Lower lobe of right lung (tissue), 2 donors: ENCODE measurements at regions not wholly inside any gene's neighbourhood (a gene's known extent, or its start where the extent isn't known, plus 50 kb on each side); places are given as distances from the start of the nearest gene placed in this dataset.

Experiments
- ATAC-seq, 2 donors: fragments of 200-7000 bp; cut with Tn5 transposase; one replicate each; pipeline ENCODE4 v1.9.1; 2020 to 2022; ENCODE audit warnings: mild to moderate bottlenecking in 2 of 2, moderate library complexity in 2 of 2
- DNase-seq: peaks from one replicate; pipeline ENCODE4 v3.0.0-alpha.2; 2020
- H3K27ac ChIP-seq: fragments of 200-600 bp; one replicate; pipeline ENCODE4 v1.8.0; 2022
- H3K27me3 ChIP-seq: fragments of 200-600 bp; one replicate; pipeline ENCODE4 v1.8.0; 2022; ENCODE audit warnings: low read depth
- H3K36me3 ChIP-seq: fragments of 200-600 bp; one replicate; pipeline ENCODE4 v1.8.0; 2022; ENCODE audit warnings: mild to moderate bottlenecking
- H3K4me1 ChIP-seq: fragments of 200-600 bp; one replicate; pipeline ENCODE4 v1.8.0; 2022
- H3K4me3 ChIP-seq: fragments of 200-600 bp; one replicate; pipeline ENCODE4 v1.8.0; 2022; ENCODE audit warnings: mild to moderate bottlenecking
- H3K9me3 ChIP-seq: fragments of 200-600 bp; one replicate; pipeline ENCODE4 v1.8.0; 2022
- intact Hi-C: fragments of 100-400 bp; cut with DNase I; formaldehyde crosslinking; loops from one replicate; pipeline ENCODE4 v1.11.0; 2022
- TF ChIP-seq, protein P1 (sequence below): fragments of 200-600 bp; IDR thresholded peaks from one replicate; pipeline ENCODE4 v1.8.0; 2022; ENCODE audit warnings: antibody characterized with exemption, mild to moderate bottlenecking
- donor health status: DM: no; HTN: yes; CAD: no; lungs with severe emphysema.

GRCh38 chrX:129099207-129099606 lies 424.1 kb downstream of the SMARCA1 start:
- no peak for DNase-seq
- H3K4me1 ChIP-seq: no peaks in the 10 kb centered on the region
- no peak for ATAC-seq
- H3K27ac ChIP-seq: no peak overlapping the region
- H3K36me3 ChIP-seq: no peaks in the 10 kb centered on the region
- no peaks in the 10 kb centered on the region for H3K9me3 ChIP-seq
- intact Hi-C loops: no loop called here
- no peak overlapping the region for H3K4me3 ChIP-seq
- no peaks in the 10 kb centered on the region for H3K27me3 ChIP-seq
- TF ChIP-seq, protein P1, sequence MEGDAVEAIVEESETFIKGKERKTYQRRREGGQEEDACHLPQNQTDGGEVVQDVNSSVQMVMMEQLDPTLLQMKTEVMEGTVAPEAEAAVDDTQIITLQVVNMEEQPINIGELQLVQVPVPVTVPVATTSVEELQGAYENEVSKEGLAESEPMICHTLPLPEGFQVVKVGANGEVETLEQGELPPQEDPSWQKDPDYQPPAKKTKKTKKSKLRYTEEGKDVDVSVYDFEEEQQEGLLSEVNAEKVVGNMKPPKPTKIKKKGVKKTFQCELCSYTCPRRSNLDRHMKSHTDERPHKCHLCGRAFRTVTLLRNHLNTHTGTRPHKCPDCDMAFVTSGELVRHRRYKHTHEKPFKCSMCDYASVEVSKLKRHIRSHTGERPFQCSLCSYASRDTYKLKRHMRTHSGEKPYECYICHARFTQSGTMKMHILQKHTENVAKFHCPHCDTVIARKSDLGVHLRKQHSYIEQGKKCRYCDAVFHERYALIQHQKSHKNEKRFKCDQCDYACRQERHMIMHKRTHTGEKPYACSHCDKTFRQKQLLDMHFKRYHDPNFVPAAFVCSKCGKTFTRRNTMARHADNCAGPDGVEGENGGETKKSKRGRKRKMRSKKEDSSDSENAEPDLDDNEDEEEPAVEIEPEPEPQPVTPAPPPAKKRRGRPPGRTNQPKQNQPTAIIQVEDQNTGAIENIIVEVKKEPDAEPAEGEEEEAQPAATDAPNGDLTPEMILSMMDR: no peak

DNA sequence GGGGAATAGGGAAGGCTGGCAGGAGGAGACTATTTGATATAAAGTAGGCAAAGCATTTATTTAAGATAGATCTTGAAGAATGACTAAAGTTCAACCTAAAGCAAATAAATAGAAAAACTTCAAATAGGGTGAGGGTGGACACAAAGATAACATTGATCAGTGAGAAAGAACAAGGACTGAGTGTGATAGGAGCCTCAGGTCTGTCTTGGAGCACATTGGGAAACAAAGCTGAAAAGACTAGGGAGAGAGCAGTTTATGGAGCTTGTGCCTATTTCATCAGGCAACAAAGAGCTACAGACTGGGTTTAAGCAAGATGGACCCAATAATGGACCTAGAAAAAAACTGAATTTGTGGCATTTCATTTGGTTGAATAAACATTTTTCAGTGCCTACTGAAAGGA lies 425.6 kb downstream of the SMARCA1 start:
- DNase-seq (no peak), ATAC-seq (no peak)
- no peaks in the 10 kb centered on the region for H3K36me3 ChIP-seq
- no peaks in the 10 kb centered on the region for H3K4me1 ChIP-seq
- intact Hi-C loops: no loop called here
- H3K27ac ChIP-seq: no peak overlapping the region
- H3K9me3 ChIP-seq: no peaks in the 10 kb centered on the region
- no peak overlapping the region for H3K4me3 ChIP-seq
- TF ChIP-seq, protein P1: no peak
- no peaks in the 10 kb centered on the region for H3K27me3 ChIP-seq

- no peaks in the 10 kb centered on the region for H3K36me3 ChIP-seq
- TF ChIP-seq, protein P1: no peak
- DNase-seq: no peak
- H3K27me3 ChIP-seq: no peaks in the 10 kb centered on the region
- intact Hi-C loops: no loop called here
- H3K9me3 ChIP-seq: no peaks in the 10 kb centered on the region
- no peak for ATAC-seq
- no peak overlapping the region for H3K27ac ChIP-seq
- H3K4me1 ChIP-seq: no peaks in the 10 kb centered on the region
- no peak overlapping the region for H3K4me3 ChIP-seq
Measured at GRCh38 chrX:129093706-129094105, 429.6 kb downstream of the SMARCA1 start.

GRCh38 chrX:129092757-129093156 lies 430.5 kb downstream of the SMARCA1 start:
- H3K27me3 ChIP-seq: no peaks in the 10 kb centered on the region
- no peaks in the 10 kb centered on the region for H3K4me1 ChIP-seq
- H3K27ac ChIP-seq: no peak overlapping the region
- ATAC-seq (no peak), DNase-seq (no peak)
- H3K36me3 ChIP-seq: no peaks in the 10 kb centered on the region
- intact Hi-C loops: no loop called here
- TF ChIP-seq, protein P1: no peak
- no peak overlapping the region for H3K4me3 ChIP-seq
- no peaks in the 10 kb centered on the region for H3K9me3 ChIP-seq

GRCh38 chrX:129092242-129092641 lies 431.0 kb downstream of the SMARCA1 start:
- H3K36me3 ChIP-seq: no peaks in the 10 kb centered on the region
- TF ChIP-seq, protein P1: no peak
- H3K4me1 ChIP-seq: no peaks in the 10 kb centered on the region
- ATAC-seq (no peak), DNase-seq (no peak)
- H3K27me3 ChIP-seq: no peaks in the 10 kb centered on the region
- no peak overlapping the region for H3K4me3 ChIP-seq
- no peaks in the 10 kb centered on the region for H3K9me3 ChIP-seq
- intact Hi-C loops: no loop called here
- no peak overlapping the region for H3K27ac ChIP-seq

DNA sequence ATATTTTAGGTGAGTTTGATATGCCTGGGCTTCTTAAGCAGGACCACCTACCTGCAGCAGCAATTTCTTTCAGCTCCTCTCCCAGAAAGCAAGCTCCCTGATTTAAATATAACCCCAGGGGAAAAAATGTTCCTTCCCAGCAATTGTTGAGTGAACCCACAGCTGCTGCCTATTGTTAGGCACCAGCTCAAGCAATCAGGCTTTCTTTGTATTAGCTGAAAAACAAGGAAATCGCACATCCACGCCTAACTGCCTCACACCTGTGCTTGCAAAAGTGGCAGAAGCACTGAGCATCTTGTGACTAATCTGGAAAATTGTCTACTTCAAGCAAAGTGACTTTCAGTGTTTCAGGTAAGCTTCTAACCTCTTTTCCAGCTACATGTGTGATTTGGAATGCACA lies 432.2 kb downstream of the SMARCA1 start:
- TF ChIP-seq, protein P1: no peak
- no peak overlapping the region for H3K27ac ChIP-seq
- no peaks in the 10 kb centered on the region for H3K27me3 ChIP-seq
- H3K4me1 ChIP-seq: no peaks in the 10 kb centered on the region
- ATAC-seq (no peak), DNase-seq (no peak)
- H3K4me3 ChIP-seq: no peak overlapping the region
- no peaks in the 10 kb centered on the region for H3K9me3 ChIP-seq
- intact Hi-C loops: no loop called here
- H3K36me3 ChIP-seq: no peaks in the 10 kb centered on the region
